ENCODE measurements at regions not wholly inside any gene's neighbourhood (a gene's known extent, or its start where the extent isn't known, plus 50 kb on each side); places are given as distances from the start of the nearest gene placed in this dataset.

DNA sequence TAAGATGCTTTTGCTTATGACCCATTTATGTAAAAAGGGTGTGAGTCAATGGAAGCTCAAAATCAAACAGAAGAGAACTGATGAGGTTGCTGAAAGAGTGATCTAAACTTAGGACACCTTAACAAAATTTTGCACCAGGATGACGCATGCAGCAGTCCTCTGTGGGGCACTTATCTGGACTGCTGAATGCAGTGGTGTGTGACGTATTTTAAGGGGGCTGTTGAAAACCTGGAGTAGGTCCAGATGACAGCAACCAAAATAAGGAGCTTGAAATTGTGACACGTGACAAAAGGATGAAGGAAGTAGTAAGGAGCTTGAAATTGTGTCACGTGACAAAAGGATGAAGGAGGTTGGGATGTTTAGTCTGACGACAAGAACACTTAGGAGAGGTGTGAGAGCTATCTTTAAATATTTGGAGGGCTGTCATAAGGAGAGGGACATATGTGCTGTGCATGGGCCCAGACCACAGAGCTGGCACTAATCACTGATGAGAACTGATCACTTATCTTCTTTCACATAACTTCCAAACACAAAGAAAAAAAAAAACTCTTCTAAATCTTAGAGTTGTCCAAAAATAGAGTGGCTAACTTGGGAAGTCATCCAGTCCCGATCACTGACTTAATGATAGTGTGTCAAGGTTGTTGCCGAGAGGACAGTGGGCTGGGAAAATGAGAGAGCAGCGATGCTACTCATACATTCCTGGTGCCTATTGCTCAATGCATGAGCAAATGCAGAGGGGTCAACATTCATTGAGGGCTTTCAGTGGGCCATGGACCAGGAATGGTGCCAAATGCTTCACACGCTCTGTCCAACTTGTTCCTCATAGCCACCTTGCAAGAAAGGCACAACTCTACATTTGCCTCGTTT is 264.2 kb upstream of the ZFHX3 start:
- TF ChIP-seq, protein P1, sequence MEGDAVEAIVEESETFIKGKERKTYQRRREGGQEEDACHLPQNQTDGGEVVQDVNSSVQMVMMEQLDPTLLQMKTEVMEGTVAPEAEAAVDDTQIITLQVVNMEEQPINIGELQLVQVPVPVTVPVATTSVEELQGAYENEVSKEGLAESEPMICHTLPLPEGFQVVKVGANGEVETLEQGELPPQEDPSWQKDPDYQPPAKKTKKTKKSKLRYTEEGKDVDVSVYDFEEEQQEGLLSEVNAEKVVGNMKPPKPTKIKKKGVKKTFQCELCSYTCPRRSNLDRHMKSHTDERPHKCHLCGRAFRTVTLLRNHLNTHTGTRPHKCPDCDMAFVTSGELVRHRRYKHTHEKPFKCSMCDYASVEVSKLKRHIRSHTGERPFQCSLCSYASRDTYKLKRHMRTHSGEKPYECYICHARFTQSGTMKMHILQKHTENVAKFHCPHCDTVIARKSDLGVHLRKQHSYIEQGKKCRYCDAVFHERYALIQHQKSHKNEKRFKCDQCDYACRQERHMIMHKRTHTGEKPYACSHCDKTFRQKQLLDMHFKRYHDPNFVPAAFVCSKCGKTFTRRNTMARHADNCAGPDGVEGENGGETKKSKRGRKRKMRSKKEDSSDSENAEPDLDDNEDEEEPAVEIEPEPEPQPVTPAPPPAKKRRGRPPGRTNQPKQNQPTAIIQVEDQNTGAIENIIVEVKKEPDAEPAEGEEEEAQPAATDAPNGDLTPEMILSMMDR (IDR thresholded peaks at IDR 0.05): no peak

DNA sequence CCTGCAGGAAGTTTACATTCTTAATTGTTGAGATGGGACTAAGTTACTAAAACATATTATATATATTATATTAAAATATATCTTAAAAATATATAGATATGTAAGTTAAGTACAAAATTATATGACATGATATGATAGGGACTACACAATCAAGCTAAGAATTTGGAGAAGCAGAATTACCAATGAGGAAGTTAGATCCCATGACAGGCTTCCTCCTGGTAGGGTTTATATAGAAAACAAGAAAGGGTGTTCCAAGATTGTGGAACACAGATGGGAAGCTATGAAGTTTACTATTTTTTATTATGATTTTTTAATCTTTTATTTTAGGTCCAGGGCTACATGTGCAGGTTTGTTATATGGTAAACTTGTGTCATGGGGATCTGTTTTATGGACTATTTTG is 260.8 kb upstream of the ZFHX3 start:
- TF ChIP-seq, protein P1 (IDR thresholded peaks at IDR 0.05): no peak

DNA sequence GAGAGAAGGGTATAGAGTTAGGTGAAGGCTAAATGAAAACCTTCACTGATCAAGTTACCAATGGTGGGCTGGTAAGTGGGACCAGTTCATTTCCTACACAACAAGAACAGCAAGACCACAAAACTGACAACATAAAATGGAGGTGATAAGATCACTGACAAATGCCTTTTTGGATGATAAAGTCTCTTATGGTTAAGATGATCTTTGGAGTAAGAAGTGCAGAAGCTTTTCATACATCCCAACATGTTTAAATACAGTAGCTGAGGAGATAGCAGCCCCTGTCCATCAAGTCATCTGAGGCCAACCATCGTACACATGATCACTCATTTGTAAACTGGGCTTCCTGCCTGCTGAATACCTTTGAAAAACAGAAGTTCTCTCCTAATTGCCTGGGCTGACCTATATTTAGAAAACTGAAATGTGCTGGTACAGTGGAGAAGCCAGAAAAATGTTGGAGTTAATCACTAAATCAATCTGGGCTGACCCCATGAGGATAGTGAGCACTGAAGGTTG is 259.0 kb upstream of the ZFHX3 start:
- TF ChIP-seq, protein P1 (IDR thresholded peaks at IDR 0.05): no peak

DNA sequence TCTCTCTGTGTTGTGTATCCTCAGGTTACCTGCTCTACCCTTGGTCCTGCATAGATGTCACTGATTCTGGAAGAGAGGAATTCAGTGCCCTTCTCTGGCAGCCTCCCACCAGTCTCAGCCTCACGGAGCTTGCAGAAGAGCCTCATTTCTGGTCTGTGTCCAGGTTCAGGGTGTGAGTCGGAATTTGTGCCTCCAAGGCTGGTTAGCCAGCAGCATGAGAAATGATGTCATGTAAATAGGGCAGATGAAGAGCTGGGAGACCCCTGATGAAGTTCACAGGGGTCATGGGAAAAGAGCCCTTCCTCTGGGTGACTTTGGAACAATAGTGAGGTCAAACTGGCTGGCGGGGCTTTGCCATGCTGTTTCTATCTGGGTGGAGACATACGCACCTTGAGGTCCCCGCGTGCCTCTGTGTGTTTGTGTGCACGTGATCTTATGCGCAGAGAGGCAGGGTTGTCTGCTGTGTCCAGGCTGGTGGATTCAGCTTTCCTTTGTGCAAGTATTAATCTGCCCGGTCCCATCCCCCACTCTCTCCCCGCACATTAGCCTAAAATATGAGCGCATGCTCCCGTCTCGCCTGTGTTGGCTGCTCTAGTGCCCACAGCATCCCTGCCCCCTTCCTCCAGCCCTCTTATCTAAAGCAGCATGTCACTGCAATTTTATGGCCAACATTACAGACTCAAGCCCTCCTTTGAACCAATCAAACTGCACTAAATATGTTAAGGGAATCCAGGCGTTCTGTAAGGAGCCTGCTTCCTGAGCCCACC is 256.3 kb upstream of the ZFHX3 start:
- TF ChIP-seq, protein P1 (IDR thresholded peaks at IDR 0.05): no peak

DNA sequence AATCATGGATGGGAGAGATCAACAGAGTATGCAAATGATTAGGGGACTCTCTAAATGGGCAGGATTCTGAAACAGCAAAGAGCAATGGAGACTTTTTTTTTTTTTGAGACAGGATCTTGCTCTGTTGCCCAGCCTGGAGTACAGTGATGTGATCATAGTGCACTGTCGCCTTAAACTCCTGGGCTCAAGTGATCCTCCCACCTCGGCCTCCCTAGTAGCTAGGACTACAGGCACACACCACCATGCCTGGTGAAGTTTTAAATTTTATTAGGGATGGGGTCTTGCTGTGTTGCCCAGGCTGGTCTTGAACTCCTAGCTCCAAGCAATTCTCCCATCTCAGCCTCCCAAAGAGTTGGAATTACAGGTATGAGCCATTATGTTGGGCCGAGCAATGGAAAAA is 255.0 kb upstream of the ZFHX3 start:
- TF ChIP-seq, protein P1 (IDR thresholded peaks at IDR 0.05): no peak

DNA sequence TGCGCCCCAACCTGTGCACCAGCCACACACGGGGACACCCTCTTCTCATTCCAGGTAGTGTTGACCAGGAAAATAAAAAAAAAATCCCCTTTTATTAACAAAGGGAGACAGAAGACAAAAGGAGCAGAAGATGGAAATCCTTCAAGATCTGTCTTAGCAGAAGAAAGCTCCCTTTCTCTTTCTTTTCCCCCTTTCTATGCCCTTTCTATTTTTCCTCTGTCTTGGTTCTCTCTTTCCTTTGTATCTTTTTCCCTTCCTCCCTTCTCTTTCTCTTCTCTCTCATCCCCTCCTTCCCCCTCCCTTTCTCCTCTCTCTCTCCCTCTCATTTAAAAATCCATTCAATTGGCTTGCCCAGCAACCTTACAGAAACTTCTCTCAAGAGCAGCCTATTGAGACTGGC is 254.1 kb upstream of the ZFHX3 start:
- TF ChIP-seq, protein P1 (IDR thresholded peaks at IDR 0.05): no peak

DNA sequence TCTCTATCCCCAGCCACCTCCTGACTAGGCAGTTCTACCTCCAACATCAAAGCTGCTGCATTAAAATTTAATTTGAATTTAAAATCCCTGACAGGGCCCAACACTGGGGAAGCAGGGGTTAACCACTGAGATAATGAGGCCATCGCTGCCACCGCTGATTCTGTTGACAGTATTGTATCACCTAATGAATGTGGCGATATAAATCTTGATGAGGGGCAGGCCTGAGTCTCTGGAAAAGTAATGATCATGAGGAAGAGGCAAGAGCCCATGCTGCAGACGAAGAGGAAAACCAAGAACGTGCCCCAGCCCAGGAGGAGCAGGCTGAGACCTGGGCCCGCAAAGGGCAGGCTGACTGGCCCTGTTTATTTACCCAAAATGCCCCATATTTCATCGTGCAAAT is 251.4 kb upstream of the ZFHX3 start:
- TF ChIP-seq, protein P1 (IDR thresholded peaks at IDR 0.05): no peak

Measured in LNCAP (cell line).